OCI-LY7 (cell line): ENCODE measurements at regions not wholly inside any gene's neighbourhood (a gene's known extent, or its start where the extent isn't known, plus 50 kb on each side); places are given as distances from the start of the nearest gene placed in this dataset.

Source experiments
- BruUV-seq: library from RNA; stranded (reverse); fragments of 400-500 nt; replicated peaks from 2 replicates; lab custom pipeline; 2021; lab: Mats Ljungman, UMichigan
- CTCF ChIA-PET: fragments of 300-600 bp; sonication (Branson Sonifier 250); formaldehyde crosslinking; loops from one replicate; lab custom pipeline; 2022; ENCODE audit warnings: antibody characterized with exemption; ENCODE audit not compliant: unreplicated experiment; lab: Charles Lee
- POLR2A ChIA-PET: fragments of 300-600 bp; sonication (Branson Sonifier 250); formaldehyde crosslinking; loops from one replicate; lab custom pipeline; 2022; ENCODE audit warnings: antibody characterized with exemption; lab: Charles Lee
- DNase-seq: peaks from one replicate; pipeline ENCODE4 v3.0.0-alpha.2; 2015; ENCODE audit warnings: low spot score
- H2AFZ ChIP-seq: fragments of 200-600 bp; sonication (generic), shearing (Covaris generic); 2 replicates; pipeline ENCODE4 v1.6.1; 2014; ENCODE audit warnings: mild to moderate bottlenecking, antibody characterized with exemption, low read length, moderate library complexity
- H3K27ac ChIP-seq: fragments of 200-600 bp; sonication (generic); 2 replicates; pipeline ENCODE4 v1.5.1; 2014; ENCODE audit warnings: mixed run types, low read depth, mild to moderate bottlenecking, moderate library complexity, low read length, inconsistent platforms; ENCODE audit not compliant: poor library complexity, severe bottlenecking
- H3K36me3 ChIP-seq: fragments of 200-600 bp; sonication (generic); 2 replicates; pipeline ENCODE4 v1.6.1; 2014; ENCODE audit warnings: mild to moderate bottlenecking, antibody characterized with exemption, low read length, moderate library complexity, mixed read lengths; ENCODE audit not compliant: insufficient read depth
- H3K4me1 ChIP-seq: fragments of 200-600 bp; sonication (generic); 2 replicates; pipeline ENCODE4 v1.5.1; 2014; ENCODE audit warnings: mild to moderate bottlenecking, low read length; ENCODE audit not compliant: insufficient read depth, poor library complexity, severe bottlenecking
- H3K4me2 ChIP-seq: fragments of 200-600 bp; sonication (generic); 2 replicates; pipeline ENCODE4 v1.6.1; 2014; ENCODE audit warnings: mild to moderate bottlenecking, low read length
- H3K4me3 ChIP-seq: fragments of 200-600 bp; sonication (generic); 2 replicates; pipeline ENCODE4 v1.5.1; 2014; ENCODE audit warnings: mild to moderate bottlenecking, low read depth, low read length; ENCODE audit not compliant: poor library complexity, severe bottlenecking
- H3K79me2 ChIP-seq: fragments of 200-600 bp; sonication (generic); 2 replicates; pipeline ENCODE4 v1.6.1; 2016; ENCODE audit warnings: low read depth, mild to moderate bottlenecking, low read length, moderate library complexity, mixed read lengths; ENCODE audit not compliant: insufficient read depth
- H3K9me2 ChIP-seq: fragments of 200-600 bp; sonication (generic); 2 replicates; pipeline ENCODE4 v1.6.1; 2016; ENCODE audit warnings: mild to moderate bottlenecking, low read length, mixed read lengths; ENCODE audit not compliant: insufficient read depth
- H3K9me3 ChIP-seq: fragments of 200-600 bp; sonication (generic); 2 replicates; pipeline ENCODE4 v1.6.1; 2014; ENCODE audit warnings: mild to moderate bottlenecking, mixed run types, low read length, mixed read lengths
- H4K20me1 ChIP-seq: fragments of 200-600 bp; sonication (generic); 2 replicates; pipeline ENCODE4 v1.6.1; 2014; ENCODE audit warnings: mild to moderate bottlenecking, antibody characterized with exemption, low read length, moderate library complexity, mixed read lengths; ENCODE audit not compliant: insufficient read depth
- EZH2phosphoT487 ChIP-seq: fragments of 200-600 bp; sonication (generic); IDR thresholded peaks from 2 replicates; pipeline ENCODE4 v1.6.1; 2018; ENCODE audit warnings: low read depth, borderline replicate concordance, mild to moderate bottlenecking, mixed run types, antibody characterized with exemption, low read length, moderate library complexity, mixed read lengths
- intact Hi-C: fragments of 100-400 bp; cut with micrococcal nuclease; formaldehyde crosslinking; loops from one replicate; pipeline ENCODE4 v1.10.0; 2022; ENCODE audit not compliant: unreplicated experiment
- TF ChIP-seq, protein P1 (sequence below): fragments of 200-600 bp; sonication (generic); conservative IDR thresholded peaks from 2 replicates; pipeline ENCODE4 v1.5.1; 2014; ENCODE audit warnings: mild to moderate bottlenecking, antibody characterized with exemption, low read length, moderate library complexity, mixed read lengths

DNA sequence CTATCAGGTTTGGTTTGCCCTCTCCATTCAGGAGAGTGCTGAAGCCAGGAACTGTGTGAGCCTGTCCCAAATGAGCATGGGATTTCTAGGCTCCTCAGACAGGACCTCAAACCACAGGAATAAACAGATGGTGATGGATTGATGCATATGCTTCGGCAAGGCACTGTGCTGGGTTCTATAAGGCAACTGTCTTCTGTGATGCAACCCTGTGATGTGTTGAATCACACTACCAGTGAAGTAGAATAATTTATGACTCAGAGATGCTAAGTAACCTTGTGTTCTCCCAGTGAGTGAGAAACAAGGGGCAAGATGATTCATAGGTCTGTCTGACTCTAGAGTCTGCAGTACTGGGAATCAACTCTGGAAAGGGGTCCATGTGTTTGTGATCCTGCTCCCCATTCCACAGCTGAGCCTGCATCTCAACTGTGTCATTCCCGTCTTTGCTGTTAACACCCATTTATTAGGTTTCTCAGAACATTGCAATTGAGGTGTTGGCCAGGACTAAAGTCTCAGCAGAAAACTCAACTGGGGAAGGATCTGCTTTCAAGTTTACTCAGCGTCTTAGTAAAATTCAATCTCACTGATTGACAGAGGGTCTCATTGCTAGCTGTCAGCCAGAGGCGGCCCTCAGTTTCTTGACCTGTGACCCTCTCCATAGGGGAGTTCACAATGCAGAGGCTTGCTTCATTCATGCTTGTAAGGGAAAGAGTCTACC, 510.1 kb upstream of the CFAP20DC start:
- Histone ChIP-seq H3K4me2 (no peak overlapping the region), H3K9me2 (no peaks in the 10 kb centered on the region), H4K20me1 (no peaks in the 10 kb centered on the region), H3K27ac (no peak overlapping the region), H3K4me3 (no peak overlapping the region), H3K79me2 (no peaks in the 10 kb centered on the region), H3K4me1 (no peaks in the 10 kb centered on the region), H3K36me3 (no peaks in the 10 kb centered on the region), H2AFZ (no peak overlapping the region), H3K9me3 (no peaks in the 10 kb centered on the region)
- BruUV-seq: no TSS peak
- intact Hi-C loops: loop anchor here (10.0 kb wide), 2 partner anchors 55 to 345 kb away; no protein-coding TSS in a partner anchor
- TF ChIP-seq, protein P1, sequence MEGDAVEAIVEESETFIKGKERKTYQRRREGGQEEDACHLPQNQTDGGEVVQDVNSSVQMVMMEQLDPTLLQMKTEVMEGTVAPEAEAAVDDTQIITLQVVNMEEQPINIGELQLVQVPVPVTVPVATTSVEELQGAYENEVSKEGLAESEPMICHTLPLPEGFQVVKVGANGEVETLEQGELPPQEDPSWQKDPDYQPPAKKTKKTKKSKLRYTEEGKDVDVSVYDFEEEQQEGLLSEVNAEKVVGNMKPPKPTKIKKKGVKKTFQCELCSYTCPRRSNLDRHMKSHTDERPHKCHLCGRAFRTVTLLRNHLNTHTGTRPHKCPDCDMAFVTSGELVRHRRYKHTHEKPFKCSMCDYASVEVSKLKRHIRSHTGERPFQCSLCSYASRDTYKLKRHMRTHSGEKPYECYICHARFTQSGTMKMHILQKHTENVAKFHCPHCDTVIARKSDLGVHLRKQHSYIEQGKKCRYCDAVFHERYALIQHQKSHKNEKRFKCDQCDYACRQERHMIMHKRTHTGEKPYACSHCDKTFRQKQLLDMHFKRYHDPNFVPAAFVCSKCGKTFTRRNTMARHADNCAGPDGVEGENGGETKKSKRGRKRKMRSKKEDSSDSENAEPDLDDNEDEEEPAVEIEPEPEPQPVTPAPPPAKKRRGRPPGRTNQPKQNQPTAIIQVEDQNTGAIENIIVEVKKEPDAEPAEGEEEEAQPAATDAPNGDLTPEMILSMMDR: no peak
- no peak for TF ChIP-seq EZH2phosphoT487
- ChIA-PET CTCF (no interaction called here), POLR2A (no interaction called here)
- no peak for DNase-seq

DNA sequence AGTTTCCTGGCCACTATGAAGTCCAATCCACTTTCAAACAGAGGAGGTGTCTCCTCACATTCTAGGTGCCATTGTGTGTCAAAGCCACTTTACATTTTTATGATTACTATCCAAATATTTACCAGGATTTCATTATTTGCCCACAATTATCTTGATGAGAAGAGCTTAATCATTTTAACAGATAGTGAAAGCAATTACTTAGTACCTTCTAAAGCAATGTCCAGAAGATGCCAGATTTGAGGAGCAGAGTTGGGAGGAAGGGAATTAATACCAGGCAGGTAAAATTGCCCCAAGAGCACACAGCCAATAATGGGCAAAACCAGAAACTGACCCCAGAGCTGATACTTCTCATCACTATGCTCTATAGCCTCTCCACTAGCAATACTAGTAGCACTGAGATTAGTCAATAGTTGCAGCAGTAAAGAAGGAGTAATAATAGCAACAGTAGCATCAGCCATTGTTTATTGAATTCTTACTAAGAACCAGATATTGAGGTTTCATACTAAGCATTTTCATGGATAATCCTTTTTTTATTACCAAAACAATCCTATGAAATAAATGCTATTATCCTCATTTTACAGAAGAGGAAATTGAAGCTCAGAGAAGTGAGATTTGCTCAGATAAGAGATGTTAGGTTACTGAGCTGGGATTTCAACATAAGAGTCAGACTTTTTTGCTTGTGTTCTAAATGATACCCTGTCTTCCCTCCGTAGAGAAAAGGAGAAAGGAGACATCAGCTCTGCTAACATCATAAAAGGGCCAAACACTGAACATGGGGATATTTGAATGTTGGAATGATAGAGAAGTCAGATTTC, 509.3 kb upstream of the CFAP20DC start:
- no peaks in the 10 kb centered on the region for H3K4me1 ChIP-seq
- H3K9me2 ChIP-seq: no peaks in the 10 kb centered on the region
- no peak for DNase-seq
- TF ChIP-seq, protein P1: no peak
- TF ChIP-seq EZH2phosphoT487: no peak
- no peak overlapping the region for H2AFZ ChIP-seq
- no peak overlapping the region for H3K4me3 ChIP-seq
- ChIA-PET CTCF (no interaction called here), POLR2A (no interaction called here)
- no peak overlapping the region for H3K4me2 ChIP-seq
- H3K9me3 ChIP-seq: no peaks in the 10 kb centered on the region
- intact Hi-C loops: no loop called here
- H3K36me3 ChIP-seq: no peaks in the 10 kb centered on the region
- H4K20me1 ChIP-seq: no peaks in the 10 kb centered on the region
- BruUV-seq: no TSS peak
- no peak overlapping the region for H3K27ac ChIP-seq
- no peaks in the 10 kb centered on the region for H3K79me2 ChIP-seq
